ENCODE measurements at regions not wholly inside any gene's neighbourhood (a gene's known extent, or its start where the extent isn't known, plus 50 kb on each side); places are given as distances from the start of the nearest gene placed in this dataset.

GRCh38 chr12:115213118-115213517 is 529.1 kb upstream of the TBX3 start:
- ChIA-PET CTCF (interaction anchor here (0.7 kb wide), 1 partner anchor 582 kb away, joined by 3 read pairs; no protein-coding TSS in a partner anchor), POLR2A (no interaction called here)
- no peak for DNase-seq (ENCODE audit: unreplicated experiment)
- H3K4me3 Mint-ChIP-seq (ENCODE audit: unreplicated experiment): no peak overlapping the region
- no peak overlapping the region for H3K27ac Mint-ChIP-seq (ENCODE audit: low read depth, unreplicated experiment)
- no peaks in the 10 kb centered on the region for H3K27me3 Mint-ChIP-seq (ENCODE audit: insufficient read depth, unreplicated experiment)
- BruUV-seq (replicated peaks): no TSS peak
- no peak for TF ChIP-seq CTCF (IDR thresholded peaks at IDR 0.05; ENCODE audit: unreplicated experiment)
- H3K36me3 Mint-ChIP-seq (ENCODE audit: insufficient read depth, unreplicated experiment): no peaks in the 10 kb centered on the region
- peaks cover 14% of the 10 kb centered on the region for H3K9me3 Mint-ChIP-seq (ENCODE audit: unreplicated experiment)
- no peaks in the 10 kb centered on the region for H3K4me1 Mint-ChIP-seq (ENCODE audit: insufficient read depth, unreplicated experiment)
- intact Hi-C loops (cut with micrococcal nuclease): no loop called here

- no peaks in the 10 kb centered on the region for H3K27me3 Mint-ChIP-seq (ENCODE audit: insufficient read depth, unreplicated experiment)
- intact Hi-C loops (cut with micrococcal nuclease): no loop called here
- peaks cover 14% of the 10 kb centered on the region for H3K9me3 Mint-ChIP-seq (ENCODE audit: unreplicated experiment)
- no peak overlapping the region for H3K4me3 Mint-ChIP-seq (ENCODE audit: unreplicated experiment)
- BruUV-seq (replicated peaks): no TSS peak
- H3K27ac Mint-ChIP-seq (ENCODE audit: low read depth, unreplicated experiment): no peak overlapping the region
- TF ChIP-seq CTCF (IDR thresholded peaks at IDR 0.05; ENCODE audit: unreplicated experiment): no peak
- H3K4me1 Mint-ChIP-seq (ENCODE audit: insufficient read depth, unreplicated experiment): no peaks in the 10 kb centered on the region
- ChIA-PET CTCF (no interaction called here), POLR2A (no interaction called here)
- no peak for DNase-seq (ENCODE audit: unreplicated experiment)
- H3K36me3 Mint-ChIP-seq (ENCODE audit: insufficient read depth, unreplicated experiment): no peaks in the 10 kb centered on the region
Measured at GRCh38 chr12:115212356-115212755, 528.4 kb upstream of the TBX3 start.

GRCh38 chr12:115210533-115211252 is 526.7 kb upstream of the TBX3 start:
- ChIA-PET POLR2A (no interaction called here), CTCF (interaction anchor here (1.1 kb wide), 1 partner anchor 12 kb away, joined by 4 read pairs; no protein-coding TSS in a partner anchor)
- no peak overlapping the region for H3K27ac Mint-ChIP-seq (ENCODE audit: low read depth, unreplicated experiment)
- no peaks in the 10 kb centered on the region for H3K36me3 Mint-ChIP-seq (ENCODE audit: insufficient read depth, unreplicated experiment)
- peaks cover under 1% of the 10 kb centered on the region for H3K4me1 Mint-ChIP-seq (ENCODE audit: insufficient read depth, unreplicated experiment)
- no peak overlapping the region for H3K4me3 Mint-ChIP-seq (ENCODE audit: unreplicated experiment)
- intact Hi-C loops (cut with micrococcal nuclease): no loop called here
- no peak for TF ChIP-seq CTCF (IDR thresholded peaks at IDR 0.05; ENCODE audit: unreplicated experiment)
- H3K9me3 Mint-ChIP-seq (ENCODE audit: unreplicated experiment): peaks cover 14% of the 10 kb centered on the region
- no peaks in the 10 kb centered on the region for H3K27me3 Mint-ChIP-seq (ENCODE audit: insufficient read depth, unreplicated experiment)
- BruUV-seq (replicated peaks): no TSS peak
- DNase-seq (ENCODE audit: unreplicated experiment): no peak

- H3K36me3 Mint-ChIP-seq (ENCODE audit: insufficient read depth, unreplicated experiment): no peaks in the 10 kb centered on the region
- H3K9me3 Mint-ChIP-seq (ENCODE audit: unreplicated experiment): peaks cover 14% of the 10 kb centered on the region
- ChIA-PET CTCF (interaction anchor here (1.1 kb wide), 1 partner anchor 14 kb away, joined by 4 read pairs; no protein-coding TSS in a partner anchor), POLR2A (no interaction called here)
- no peak for TF ChIP-seq CTCF (IDR thresholded peaks at IDR 0.05; ENCODE audit: unreplicated experiment)
- DNase-seq (ENCODE audit: unreplicated experiment): no peak
- intact Hi-C loops (cut with micrococcal nuclease): no loop called here
- H3K27ac Mint-ChIP-seq (ENCODE audit: low read depth, unreplicated experiment): no peak overlapping the region
- H3K4me3 Mint-ChIP-seq (ENCODE audit: unreplicated experiment): no peak overlapping the region
- H3K4me1 Mint-ChIP-seq (ENCODE audit: insufficient read depth, unreplicated experiment): peaks cover 5% of the 10 kb centered on the region
- no TSS peak for BruUV-seq (replicated peaks)
- no peaks in the 10 kb centered on the region for H3K27me3 Mint-ChIP-seq (ENCODE audit: insufficient read depth, unreplicated experiment)
Measured at GRCh38 chr12:115209230-115209629, 525.3 kb upstream of the TBX3 start.
